K562 (cell line): ENCODE measurements at regions not wholly inside any gene's neighbourhood (a gene's known extent, or its start where the extent isn't known, plus 50 kb on each side); places are given as distances from the start of the nearest gene placed in this dataset.

Source experiments
- ARNT ChIP-seq, 2 experiments: fragments of 450-650 bp; IDR thresholded peaks; 2 replicates each; pipeline ENCODE4 v1.6.1; 2016; ENCODE audit warnings: mild to moderate bottlenecking in 1 of 2
- HMG20A ChIP-seq: fragments of 450-650 bp; formaldehyde crosslinking; conservative IDR thresholded peaks from 2 replicates; pipeline ENCODE4 v1.4.0; 2020; ENCODE audit warnings: mild to moderate bottlenecking, mixed read lengths
- NCOA6 ChIP-seq: fragments of 450-650 bp; IDR thresholded peaks from 2 replicates; pipeline ENCODE4 v1.6.1; 2017; ENCODE audit warnings: mild to moderate bottlenecking
- TEAD1 ChIP-seq, 2 experiments: fragments of 450-650 bp in 1 of 2; sonication (generic) in 1 of 2; formaldehyde crosslinking; IDR thresholded peaks; 2 replicates each; pipeline versions ENCODE4 v1.4.0 to v1.8.0; 2020 to 2022; ENCODE audit warnings: mild to moderate bottlenecking in 2 of 2, missing genetic modification reagents in 1 of 2
- TF ChIP-seq, protein P1 (sequence below): fragments of 450-650 bp; IDR thresholded peaks from 2 replicates; pipeline ENCODE4 v1.6.1; 2017; ENCODE audit warnings: antibody characterized with exemption, mild to moderate bottlenecking
- TF ChIP-seq, protein P2 (sequence below): sonication (generic); formaldehyde crosslinking; IDR thresholded peaks from 2 replicates; pipeline ENCODE4 v1.8.0; 2023; ENCODE audit warnings: missing genetic modification reagents, mild to moderate bottlenecking, borderline replicate concordance
- TF ChIP-seq, protein P3 (sequence below): fragments of 250-450 bp; sonication (Bioruptor Pico); IDR thresholded peaks from 2 replicates; pipeline ENCODE4 v1.5.0; 2020; ENCODE audit warnings: mild to moderate bottlenecking
- TF ChIP-seq, protein P4 (sequence below): fragments of 250-450 bp; sonication (Bioruptor Pico); IDR thresholded peaks from 2 replicates; pipeline ENCODE4 v1.4.0; 2020; ENCODE audit warnings: mild to moderate bottlenecking, moderate library complexity
- TF ChIP-seq, protein P5 (sequence below): fragments of 200-800 bp; sonication (Bioruptor generic); IDR thresholded peaks from 2 replicates; pipeline ENCODE4 v1.6.1; 2017; ENCODE audit warnings: missing genetic modification characterization, missing compliant biosample characterization
- TF ChIP-seq, protein P6 (sequence below): IDR thresholded peaks from 2 replicates; pipeline ENCODE4 v1.6.1; 2011; ENCODE audit not compliant: insufficient read length; ENCODE audit errors: extremely low read depth

DNA sequence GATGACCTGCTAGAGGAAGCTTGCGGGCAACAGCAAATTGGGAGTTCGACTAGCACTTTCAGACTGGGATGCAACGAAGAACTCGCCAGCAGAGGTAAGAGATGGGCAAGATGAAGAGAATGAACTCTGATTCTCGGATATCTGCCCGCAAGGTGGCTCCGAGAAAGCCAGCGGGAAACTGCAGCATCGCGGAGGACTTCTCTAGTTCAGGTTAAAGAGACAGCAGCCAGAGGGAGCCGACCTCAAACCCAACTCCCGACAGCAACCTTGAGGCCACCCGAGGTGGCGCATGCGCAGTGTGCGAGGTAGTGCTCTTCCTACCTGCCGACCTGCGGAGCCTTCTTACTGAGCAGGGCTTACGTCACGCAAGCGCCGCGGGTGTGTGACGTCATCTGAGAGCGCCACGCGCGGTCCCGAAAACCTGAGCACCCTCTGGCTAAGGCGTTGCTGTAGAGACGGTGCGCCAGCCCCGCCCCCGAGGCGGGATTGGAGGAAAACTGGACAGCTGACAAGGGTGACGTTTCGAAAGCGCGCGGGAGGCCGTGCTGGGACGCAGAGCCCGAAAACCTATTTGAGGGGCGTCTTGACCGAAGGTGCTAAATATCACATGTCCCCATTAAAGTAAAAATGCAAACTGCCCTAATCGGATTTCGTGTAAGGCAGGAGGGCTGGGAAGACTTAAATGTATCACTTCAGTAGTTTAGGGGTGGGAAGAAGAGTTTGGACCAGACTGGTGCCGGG is 110.5 kb upstream of the SLC25A33 start (continued):
- TF ChIP-seq, protein P1, sequence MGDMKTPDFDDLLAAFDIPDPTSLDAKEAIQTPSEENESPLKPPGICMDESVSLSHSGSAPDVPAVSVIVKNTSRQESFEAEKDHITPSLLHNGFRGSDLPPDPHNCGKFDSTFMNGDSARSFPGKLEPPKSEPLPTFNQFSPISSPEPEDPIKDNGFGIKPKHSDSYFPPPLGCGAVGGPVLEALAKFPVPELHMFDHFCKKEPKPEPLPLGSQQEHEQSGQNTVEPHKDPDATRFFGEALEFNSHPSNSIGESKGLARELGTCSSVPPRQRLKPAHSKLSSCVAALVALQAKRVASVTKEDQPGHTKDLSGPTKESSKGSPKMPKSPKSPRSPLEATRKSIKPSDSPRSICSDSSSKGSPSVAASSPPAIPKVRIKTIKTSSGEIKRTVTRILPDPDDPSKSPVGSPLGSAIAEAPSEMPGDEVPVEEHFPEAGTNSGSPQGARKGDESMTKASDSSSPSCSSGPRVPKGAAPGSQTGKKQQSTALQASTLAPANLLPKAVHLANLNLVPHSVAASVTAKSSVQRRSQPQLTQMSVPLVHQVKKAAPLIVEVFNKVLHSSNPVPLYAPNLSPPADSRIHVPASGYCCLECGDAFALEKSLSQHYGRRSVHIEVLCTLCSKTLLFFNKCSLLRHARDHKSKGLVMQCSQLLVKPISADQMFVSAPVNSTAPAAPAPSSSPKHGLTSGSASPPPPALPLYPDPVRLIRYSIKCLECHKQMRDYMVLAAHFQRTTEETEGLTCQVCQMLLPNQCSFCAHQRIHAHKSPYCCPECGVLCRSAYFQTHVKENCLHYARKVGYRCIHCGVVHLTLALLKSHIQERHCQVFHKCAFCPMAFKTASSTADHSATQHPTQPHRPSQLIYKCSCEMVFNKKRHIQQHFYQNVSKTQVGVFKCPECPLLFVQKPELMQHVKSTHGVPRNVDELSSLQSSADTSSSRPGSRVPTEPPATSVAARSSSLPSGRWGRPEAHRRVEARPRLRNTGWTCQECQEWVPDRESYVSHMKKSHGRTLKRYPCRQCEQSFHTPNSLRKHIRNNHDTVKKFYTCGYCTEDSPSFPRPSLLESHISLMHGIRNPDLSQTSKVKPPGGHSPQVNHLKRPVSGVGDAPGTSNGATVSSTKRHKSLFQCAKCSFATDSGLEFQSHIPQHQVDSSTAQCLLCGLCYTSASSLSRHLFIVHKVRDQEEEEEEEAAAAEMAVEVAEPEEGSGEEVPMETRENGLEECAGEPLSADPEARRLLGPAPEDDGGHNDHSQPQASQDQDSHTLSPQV, result peak; percentile 76
- TF ChIP-seq, protein P2, sequence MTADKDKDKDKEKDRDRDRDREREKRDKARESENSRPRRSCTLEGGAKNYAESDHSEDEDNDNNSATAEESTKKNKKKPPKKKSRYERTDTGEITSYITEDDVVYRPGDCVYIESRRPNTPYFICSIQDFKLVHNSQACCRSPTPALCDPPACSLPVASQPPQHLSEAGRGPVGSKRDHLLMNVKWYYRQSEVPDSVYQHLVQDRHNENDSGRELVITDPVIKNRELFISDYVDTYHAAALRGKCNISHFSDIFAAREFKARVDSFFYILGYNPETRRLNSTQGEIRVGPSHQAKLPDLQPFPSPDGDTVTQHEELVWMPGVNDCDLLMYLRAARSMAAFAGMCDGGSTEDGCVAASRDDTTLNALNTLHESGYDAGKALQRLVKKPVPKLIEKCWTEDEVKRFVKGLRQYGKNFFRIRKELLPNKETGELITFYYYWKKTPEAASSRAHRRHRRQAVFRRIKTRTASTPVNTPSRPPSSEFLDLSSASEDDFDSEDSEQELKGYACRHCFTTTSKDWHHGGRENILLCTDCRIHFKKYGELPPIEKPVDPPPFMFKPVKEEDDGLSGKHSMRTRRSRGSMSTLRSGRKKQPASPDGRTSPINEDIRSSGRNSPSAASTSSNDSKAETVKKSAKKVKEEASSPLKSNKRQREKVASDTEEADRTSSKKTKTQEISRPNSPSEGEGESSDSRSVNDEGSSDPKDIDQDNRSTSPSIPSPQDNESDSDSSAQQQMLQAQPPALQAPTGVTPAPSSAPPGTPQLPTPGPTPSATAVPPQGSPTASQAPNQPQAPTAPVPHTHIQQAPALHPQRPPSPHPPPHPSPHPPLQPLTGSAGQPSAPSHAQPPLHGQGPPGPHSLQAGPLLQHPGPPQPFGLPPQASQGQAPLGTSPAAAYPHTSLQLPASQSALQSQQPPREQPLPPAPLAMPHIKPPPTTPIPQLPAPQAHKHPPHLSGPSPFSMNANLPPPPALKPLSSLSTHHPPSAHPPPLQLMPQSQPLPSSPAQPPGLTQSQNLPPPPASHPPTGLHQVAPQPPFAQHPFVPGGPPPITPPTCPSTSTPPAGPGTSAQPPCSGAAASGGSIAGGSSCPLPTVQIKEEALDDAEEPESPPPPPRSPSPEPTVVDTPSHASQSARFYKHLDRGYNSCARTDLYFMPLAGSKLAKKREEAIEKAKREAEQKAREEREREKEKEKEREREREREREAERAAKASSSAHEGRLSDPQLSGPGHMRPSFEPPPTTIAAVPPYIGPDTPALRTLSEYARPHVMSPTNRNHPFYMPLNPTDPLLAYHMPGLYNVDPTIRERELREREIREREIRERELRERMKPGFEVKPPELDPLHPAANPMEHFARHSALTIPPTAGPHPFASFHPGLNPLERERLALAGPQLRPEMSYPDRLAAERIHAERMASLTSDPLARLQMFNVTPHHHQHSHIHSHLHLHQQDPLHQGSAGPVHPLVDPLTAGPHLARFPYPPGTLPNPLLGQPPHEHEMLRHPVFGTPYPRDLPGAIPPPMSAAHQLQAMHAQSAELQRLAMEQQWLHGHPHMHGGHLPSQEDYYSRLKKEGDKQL (CRISPR knock-in tag), result no peak
- no peak for TF ChIP-seq NCOA6
- TF ChIP-seq, protein P3, sequence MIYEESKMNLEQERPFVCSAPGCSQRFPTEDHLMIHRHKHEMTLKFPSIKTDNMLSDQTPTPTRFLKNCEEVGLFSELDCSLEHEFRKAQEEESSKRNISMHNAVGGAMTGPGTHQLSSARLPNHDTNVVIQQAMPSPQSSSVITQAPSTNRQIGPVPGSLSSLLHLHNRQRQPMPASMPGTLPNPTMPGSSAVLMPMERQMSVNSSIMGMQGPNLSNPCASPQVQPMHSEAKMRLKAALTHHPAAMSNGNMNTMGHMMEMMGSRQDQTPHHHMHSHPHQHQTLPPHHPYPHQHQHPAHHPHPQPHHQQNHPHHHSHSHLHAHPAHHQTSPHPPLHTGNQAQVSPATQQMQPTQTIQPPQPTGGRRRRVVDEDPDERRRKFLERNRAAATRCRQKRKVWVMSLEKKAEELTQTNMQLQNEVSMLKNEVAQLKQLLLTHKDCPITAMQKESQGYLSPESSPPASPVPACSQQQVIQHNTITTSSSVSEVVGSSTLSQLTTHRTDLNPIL (CRISPR knock-in tag), result no peak
- TF ChIP-seq, protein P4, sequence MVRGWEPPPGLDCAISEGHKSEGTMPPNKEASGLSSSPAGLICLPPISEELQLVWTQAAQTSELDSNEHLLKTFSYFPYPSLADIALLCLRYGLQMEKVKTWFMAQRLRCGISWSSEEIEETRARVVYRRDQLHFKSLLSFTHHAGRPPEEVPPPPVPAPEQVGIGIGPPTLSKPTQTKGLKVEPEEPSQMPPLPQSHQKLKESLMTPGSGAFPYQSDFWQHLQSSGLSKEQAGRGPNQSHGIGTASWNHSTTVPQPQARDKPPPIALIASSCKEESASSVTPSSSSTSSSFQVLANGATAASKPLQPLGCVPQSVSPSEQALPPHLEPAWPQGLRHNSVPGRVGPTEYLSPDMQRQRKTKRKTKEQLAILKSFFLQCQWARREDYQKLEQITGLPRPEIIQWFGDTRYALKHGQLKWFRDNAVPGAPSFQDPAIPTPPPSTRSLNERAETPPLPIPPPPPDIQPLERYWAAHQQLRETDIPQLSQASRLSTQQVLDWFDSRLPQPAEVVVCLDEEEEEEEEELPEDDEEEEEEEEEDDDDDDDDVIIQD, result no peak
- TF ChIP-seq, protein P5, sequence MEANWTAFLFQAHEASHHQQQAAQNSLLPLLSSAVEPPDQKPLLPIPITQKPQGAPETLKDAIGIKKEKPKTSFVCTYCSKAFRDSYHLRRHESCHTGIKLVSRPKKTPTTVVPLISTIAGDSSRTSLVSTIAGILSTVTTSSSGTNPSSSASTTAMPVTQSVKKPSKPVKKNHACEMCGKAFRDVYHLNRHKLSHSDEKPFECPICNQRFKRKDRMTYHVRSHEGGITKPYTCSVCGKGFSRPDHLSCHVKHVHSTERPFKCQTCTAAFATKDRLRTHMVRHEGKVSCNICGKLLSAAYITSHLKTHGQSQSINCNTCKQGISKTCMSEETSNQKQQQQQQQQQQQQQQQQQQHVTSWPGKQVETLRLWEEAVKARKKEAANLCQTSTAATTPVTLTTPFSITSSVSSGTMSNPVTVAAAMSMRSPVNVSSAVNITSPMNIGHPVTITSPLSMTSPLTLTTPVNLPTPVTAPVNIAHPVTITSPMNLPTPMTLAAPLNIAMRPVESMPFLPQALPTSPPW (CRISPR knock-in tag), result peak; percentile 64; the same call in 1 of the 2 replicates
- TF ChIP-seq ARNT (IDR thresholded peaks at IDR 0.05), result no peak
- TF ChIP-seq, protein P6, sequence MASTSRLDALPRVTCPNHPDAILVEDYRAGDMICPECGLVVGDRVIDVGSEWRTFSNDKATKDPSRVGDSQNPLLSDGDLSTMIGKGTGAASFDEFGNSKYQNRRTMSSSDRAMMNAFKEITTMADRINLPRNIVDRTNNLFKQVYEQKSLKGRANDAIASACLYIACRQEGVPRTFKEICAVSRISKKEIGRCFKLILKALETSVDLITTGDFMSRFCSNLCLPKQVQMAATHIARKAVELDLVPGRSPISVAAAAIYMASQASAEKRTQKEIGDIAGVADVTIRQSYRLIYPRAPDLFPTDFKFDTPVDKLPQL, result no peak
- peak; percentile 4 to 22; a peak in 1 of 4 replicates for TF ChIP-seq TEAD1 (CRISPR knock-in tag; IDR thresholded peaks at IDR 0.05)
- no peak for TF ChIP-seq HMG20A (CRISPR knock-in tag)
